ENCODE measurements at regions not wholly inside any gene's neighbourhood (a gene's known extent, or its start where the extent isn't known, plus 50 kb on each side); places are given as distances from the start of the nearest gene placed in this dataset.

DNA sequence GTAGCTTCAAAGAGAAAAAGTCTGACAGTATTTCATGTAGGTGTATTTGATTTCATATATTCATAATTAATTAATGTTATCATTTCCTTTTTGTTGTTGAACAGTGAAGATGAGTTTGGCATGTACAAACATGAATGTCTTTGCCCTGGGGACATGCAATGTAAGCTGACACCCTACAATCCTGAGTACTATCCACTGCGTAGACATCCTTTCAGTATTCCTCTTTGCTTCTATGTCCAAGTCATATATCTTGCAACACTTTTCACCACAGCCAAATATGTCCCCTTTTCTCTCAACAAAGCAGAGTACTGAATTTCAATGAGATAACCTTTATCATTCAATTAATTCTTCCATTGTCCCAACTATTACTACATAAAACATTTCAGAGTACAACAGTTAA is 93.6 kb downstream of the GPR37 start:
- Mint-ChIP-seq H3K27me3 (ENCODE audit: insufficient read depth, low read depth, poor library complexity) (peaks cover 1% of the 10 kb centered on the region), H3K27ac (no peak overlapping the region), H3K4me3 (no peak overlapping the region), H3K36me3 (ENCODE audit: low read depth) (no peaks in the 10 kb centered on the region), H3K9me3 (no peaks in the 10 kb centered on the region), H3K4me1 (peaks cover 2% of the 10 kb centered on the region; the same call in 2 of the 3 replicates)
- Histone ChIP-seq H3K4me2 (no peak overlapping the region), H3K36me3 (ENCODE audit: insufficient read depth) (no peaks in the 10 kb centered on the region), H2AFZ (no peak overlapping the region), H3K79me2 (replicated peaks; ENCODE audit: insufficient read depth) (no peaks in the 10 kb centered on the region), H3K9me2 (ENCODE audit: insufficient read depth) (no peaks in the 10 kb centered on the region), H4K20me1 (replicated peaks; ENCODE audit: insufficient read depth) (no peaks in the 10 kb centered on the region), H3K4me1 (ENCODE audit: insufficient read depth) (no peaks in the 10 kb centered on the region), H3K27me3 (ENCODE audit: insufficient read depth) (no peaks in the 10 kb centered on the region), H3K27ac (ENCODE audit: low read depth) (no peak overlapping the region), H3F3A (replicated peaks; ENCODE audit: low read depth) (no peaks in the 10 kb centered on the region), H3K4me3 (no peak overlapping the region)
- TF ChIP-seq CREB1 (CRISPR knock-in tag; IDR thresholded peaks at IDR 0.05; ENCODE audit: low read depth), result no peak
- no peak for TF ChIP-seq STAT1 (IDR thresholded peaks at IDR 0.05; ENCODE audit: unreplicated experiment)
- TF ChIP-seq ZNF114 (CRISPR knock-in tag; IDR thresholded peaks at IDR 0.05), result no peak
- TF ChIP-seq EZH2 (IDR thresholded peaks at IDR 0.05; ENCODE audit: low read depth, unreplicated experiment), result no peak
- TF ChIP-seq, protein P1, sequence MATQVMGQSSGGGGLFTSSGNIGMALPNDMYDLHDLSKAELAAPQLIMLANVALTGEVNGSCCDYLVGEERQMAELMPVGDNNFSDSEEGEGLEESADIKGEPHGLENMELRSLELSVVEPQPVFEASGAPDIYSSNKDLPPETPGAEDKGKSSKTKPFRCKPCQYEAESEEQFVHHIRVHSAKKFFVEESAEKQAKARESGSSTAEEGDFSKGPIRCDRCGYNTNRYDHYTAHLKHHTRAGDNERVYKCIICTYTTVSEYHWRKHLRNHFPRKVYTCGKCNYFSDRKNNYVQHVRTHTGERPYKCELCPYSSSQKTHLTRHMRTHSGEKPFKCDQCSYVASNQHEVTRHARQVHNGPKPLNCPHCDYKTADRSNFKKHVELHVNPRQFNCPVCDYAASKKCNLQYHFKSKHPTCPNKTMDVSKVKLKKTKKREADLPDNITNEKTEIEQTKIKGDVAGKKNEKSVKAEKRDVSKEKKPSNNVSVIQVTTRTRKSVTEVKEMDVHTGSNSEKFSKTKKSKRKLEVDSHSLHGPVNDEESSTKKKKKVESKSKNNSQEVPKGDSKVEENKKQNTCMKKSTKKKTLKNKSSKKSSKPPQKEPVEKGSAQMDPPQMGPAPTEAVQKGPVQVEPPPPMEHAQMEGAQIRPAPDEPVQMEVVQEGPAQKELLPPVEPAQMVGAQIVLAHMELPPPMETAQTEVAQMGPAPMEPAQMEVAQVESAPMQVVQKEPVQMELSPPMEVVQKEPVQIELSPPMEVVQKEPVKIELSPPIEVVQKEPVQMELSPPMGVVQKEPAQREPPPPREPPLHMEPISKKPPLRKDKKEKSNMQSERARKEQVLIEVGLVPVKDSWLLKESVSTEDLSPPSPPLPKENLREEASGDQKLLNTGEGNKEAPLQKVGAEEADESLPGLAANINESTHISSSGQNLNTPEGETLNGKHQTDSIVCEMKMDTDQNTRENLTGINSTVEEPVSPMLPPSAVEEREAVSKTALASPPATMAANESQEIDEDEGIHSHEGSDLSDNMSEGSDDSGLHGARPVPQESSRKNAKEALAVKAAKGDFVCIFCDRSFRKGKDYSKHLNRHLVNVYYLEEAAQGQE (IDR thresholded peaks at IDR 0.05; ENCODE audit: unreplicated experiment), result no peak
- TF ChIP-seq JUNB (IDR thresholded peaks at IDR 0.05; ENCODE audit: unreplicated experiment), result no peak
- TF ChIP-seq, protein P2, sequence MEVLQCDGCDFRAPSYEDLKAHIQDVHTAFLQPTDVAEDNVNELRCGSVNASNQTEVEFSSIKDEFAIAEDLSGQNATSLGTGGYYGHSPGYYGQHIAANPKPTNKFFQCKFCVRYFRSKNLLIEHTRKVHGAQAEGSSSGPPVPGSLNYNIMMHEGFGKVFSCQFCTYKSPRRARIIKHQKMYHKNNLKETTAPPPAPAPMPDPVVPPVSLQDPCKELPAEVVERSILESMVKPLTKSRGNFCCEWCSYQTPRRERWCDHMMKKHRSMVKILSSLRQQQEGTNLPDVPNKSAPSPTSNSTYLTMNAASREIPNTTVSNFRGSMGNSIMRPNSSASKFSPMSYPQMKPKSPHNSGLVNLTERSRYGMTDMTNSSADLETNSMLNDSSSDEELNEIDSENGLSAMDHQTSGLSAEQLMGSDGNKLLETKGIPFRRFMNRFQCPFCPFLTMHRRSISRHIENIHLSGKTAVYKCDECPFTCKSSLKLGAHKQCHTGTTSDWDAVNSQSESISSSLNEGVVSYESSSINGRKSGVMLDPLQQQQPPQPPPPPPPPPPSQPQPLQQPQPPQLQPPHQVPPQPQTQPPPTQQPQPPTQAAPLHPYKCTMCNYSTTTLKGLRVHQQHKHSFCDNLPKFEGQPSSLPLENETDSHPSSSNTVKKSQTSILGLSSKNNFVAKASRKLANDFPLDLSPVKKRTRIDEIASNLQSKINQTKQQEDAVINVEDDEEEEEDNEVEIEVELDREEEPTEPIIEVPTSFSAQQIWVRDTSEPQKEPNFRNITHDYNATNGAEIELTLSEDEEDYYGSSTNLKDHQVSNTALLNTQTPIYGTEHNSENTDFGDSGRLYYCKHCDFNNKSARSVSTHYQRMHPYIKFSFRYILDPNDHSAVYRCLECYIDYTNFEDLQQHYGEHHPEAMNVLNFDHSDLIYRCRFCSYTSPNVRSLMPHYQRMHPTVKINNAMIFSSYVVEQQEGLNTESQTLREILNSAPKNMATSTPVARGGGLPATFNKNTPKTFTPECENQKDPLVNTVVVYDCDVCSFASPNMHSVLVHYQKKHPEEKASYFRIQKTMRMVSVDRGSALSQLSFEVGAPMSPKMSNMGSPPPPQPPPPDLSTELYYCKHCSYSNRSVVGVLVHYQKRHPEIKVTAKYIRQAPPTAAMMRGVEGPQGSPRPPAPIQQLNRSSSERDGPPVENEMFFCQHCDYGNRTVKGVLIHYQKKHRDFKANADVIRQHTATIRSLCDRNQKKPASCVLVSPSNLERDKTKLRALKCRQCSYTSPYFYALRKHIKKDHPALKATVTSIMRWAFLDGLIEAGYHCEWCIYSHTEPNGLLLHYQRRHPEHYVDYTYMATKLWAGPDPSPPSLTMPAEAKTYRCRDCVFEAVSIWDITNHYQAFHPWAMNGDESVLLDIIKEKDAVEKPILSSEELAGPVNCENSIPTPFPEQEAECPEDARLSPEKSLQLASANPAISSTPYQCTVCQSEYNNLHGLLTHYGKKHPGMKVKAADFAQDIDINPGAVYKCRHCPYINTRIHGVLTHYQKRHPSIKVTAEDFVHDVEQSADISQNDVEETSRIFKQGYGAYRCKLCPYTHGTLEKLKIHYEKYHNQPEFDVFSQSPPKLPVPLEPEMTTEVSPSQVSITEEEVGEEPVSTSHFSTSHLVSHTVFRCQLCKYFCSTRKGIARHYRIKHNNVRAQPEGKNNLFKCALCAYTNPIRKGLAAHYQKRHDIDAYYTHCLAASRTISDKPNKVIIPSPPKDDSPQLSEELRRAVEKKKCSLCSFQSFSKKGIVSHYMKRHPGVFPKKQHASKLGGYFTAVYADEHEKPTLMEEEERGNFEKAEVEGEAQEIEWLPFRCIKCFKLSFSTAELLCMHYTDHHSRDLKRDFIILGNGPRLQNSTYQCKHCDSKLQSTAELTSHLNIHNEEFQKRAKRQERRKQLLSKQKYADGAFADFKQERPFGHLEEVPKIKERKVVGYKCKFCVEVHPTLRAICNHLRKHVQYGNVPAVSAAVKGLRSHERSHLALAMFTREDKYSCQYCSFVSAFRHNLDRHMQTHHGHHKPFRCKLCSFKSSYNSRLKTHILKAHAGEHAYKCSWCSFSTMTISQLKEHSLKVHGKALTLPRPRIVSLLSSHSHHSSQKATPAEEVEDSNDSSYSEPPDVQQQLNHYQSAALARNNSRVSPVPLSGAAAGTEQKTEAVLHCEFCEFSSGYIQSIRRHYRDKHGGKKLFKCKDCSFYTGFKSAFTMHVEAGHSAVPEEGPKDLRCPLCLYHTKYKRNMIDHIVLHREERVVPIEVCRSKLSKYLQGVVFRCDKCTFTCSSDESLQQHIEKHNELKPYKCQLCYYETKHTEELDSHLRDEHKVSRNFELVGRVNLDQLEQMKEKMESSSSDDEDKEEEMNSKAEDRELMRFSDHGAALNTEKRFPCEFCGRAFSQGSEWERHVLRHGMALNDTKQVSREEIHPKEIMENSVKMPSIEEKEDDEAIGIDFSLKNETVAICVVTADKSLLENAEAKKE (CRISPR knock-in tag; IDR thresholded peaks at IDR 0.05), result no peak
- TF ChIP-seq, protein P3, sequence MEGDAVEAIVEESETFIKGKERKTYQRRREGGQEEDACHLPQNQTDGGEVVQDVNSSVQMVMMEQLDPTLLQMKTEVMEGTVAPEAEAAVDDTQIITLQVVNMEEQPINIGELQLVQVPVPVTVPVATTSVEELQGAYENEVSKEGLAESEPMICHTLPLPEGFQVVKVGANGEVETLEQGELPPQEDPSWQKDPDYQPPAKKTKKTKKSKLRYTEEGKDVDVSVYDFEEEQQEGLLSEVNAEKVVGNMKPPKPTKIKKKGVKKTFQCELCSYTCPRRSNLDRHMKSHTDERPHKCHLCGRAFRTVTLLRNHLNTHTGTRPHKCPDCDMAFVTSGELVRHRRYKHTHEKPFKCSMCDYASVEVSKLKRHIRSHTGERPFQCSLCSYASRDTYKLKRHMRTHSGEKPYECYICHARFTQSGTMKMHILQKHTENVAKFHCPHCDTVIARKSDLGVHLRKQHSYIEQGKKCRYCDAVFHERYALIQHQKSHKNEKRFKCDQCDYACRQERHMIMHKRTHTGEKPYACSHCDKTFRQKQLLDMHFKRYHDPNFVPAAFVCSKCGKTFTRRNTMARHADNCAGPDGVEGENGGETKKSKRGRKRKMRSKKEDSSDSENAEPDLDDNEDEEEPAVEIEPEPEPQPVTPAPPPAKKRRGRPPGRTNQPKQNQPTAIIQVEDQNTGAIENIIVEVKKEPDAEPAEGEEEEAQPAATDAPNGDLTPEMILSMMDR (conservative IDR thresholded peaks at IDR 0.05; ENCODE audit: low read depth in 2 of 2), result no peak
- TF ChIP-seq, protein P4, sequence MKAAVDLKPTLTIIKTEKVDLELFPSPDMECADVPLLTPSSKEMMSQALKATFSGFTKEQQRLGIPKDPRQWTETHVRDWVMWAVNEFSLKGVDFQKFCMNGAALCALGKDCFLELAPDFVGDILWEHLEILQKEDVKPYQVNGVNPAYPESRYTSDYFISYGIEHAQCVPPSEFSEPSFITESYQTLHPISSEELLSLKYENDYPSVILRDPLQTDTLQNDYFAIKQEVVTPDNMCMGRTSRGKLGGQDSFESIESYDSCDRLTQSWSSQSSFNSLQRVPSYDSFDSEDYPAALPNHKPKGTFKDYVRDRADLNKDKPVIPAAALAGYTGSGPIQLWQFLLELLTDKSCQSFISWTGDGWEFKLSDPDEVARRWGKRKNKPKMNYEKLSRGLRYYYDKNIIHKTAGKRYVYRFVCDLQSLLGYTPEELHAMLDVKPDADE (IDR thresholded peaks at IDR 0.05), result no peak
- no peak for TF ChIP-seq ZNF331 (CRISPR knock-in tag; IDR thresholded peaks at IDR 0.05; ENCODE audit: low read depth)
- no peak for TF ChIP-seq NANOG (IDR thresholded peaks at IDR 0.05; ENCODE audit: borderline replicate concordance)
- no peak for TF ChIP-seq POLR2AphosphoS5 (IDR thresholded peaks at IDR 0.05; ENCODE audit: low read depth)
- no peak for TF ChIP-seq EZH2phosphoT487 (IDR thresholded peaks at IDR 0.05; ENCODE audit: unreplicated experiment)
- ATAC-seq, result no peak
- DNase-seq (ENCODE audit: low spot score), result no peak

All from GM23338 (cell line).